ENCODE measurements at regions not wholly inside any gene's neighbourhood (a gene's known extent, or its start where the extent isn't known, plus 50 kb on each side); places are given as distances from the start of the nearest gene placed in this dataset.

GRCh38 chr1:199762572-199762971 is 264.9 kb upstream of the NR5A2 start:
- TF ChIP-seq THYN1 (CRISPR knock-in tag; IDR thresholded peaks at IDR 0.05; ENCODE audit: borderline replicate concordance, low read depth) = no peak
- TF ChIP-seq ZNF616 (CRISPR knock-in tag; IDR thresholded peaks at IDR 0.05; ENCODE audit: low read depth) = no peak
- TF ChIP-seq IRX3 (CRISPR knock-in tag; IDR thresholded peaks at IDR 0.05; ENCODE audit: borderline replicate concordance, low read depth) = no peak
- TF ChIP-seq ZNF883 (CRISPR knock-in tag; IDR thresholded peaks at IDR 0.05; ENCODE audit: not compliant biosample characterization) = no peak
- no peak for TF ChIP-seq E2F5 (CRISPR knock-in tag; conservative IDR thresholded peaks at IDR 0.05)
- no peak for TF ChIP-seq ZNF766 (CRISPR knock-in tag; IDR thresholded peaks at IDR 0.05; ENCODE audit: borderline replicate concordance)
